Endothelial cell (in vitro differentiated cells): ENCODE measurements at regions not wholly inside any gene's neighbourhood (a gene's known extent, or its start where the extent isn't known, plus 50 kb on each side); places are given as distances from the start of the nearest gene placed in this dataset.

Experiments
- DNase-seq: peaks from one replicate; pipeline ENCODE4 v3.0.0; 2021; ENCODE audit warnings: low spot score
- H3K27ac Mint-ChIP-seq: one replicate; pipeline ENCODE4 v1.8.0; 2021; ENCODE audit warnings: mixed read lengths, inconsistent platforms; ENCODE audit not compliant: unreplicated experiment
- H3K27me3 Mint-ChIP-seq: one replicate; pipeline ENCODE4 v1.8.0; 2021; ENCODE audit warnings: mild to moderate bottlenecking, moderate library complexity, mixed read lengths, inconsistent platforms; ENCODE audit not compliant: unreplicated experiment
- H3K36me3 Mint-ChIP-seq: one replicate; pipeline ENCODE4 v1.8.0; 2021; ENCODE audit warnings: mild to moderate bottlenecking, low read depth, mixed read lengths, inconsistent platforms; ENCODE audit not compliant: unreplicated experiment
- H3K4me1 Mint-ChIP-seq: one replicate; pipeline ENCODE4 v1.8.0; 2021; ENCODE audit warnings: mild to moderate bottlenecking, mixed read lengths, inconsistent platforms; ENCODE audit not compliant: unreplicated experiment
- H3K4me3 Mint-ChIP-seq: one replicate; pipeline ENCODE4 v1.8.0; 2021; ENCODE audit warnings: mild to moderate bottlenecking, mixed read lengths, inconsistent platforms; ENCODE audit not compliant: unreplicated experiment
- H3K9me3 Mint-ChIP-seq: one replicate; pipeline ENCODE4 v1.8.0; 2021; ENCODE audit warnings: mixed read lengths, inconsistent platforms; ENCODE audit not compliant: unreplicated experiment
- CTCF ChIP-seq: fragments of 200-600 bp; sonication (generic); IDR thresholded peaks from one replicate; pipeline ENCODE4 v1.5.0; 2021; ENCODE audit warnings: antibody characterized with exemption; ENCODE audit not compliant: unreplicated experiment

- DNase-seq: no peak
- H3K27me3 Mint-ChIP-seq: no peaks in the 10 kb centered on the region
- H3K4me1 Mint-ChIP-seq: peaks cover 5% of the 10 kb centered on the region
- no peaks in the 10 kb centered on the region for H3K9me3 Mint-ChIP-seq
- H3K27ac Mint-ChIP-seq: no peak overlapping the region
- H3K4me3 Mint-ChIP-seq: no peak overlapping the region
- no peak for TF ChIP-seq CTCF
- no peaks in the 10 kb centered on the region for H3K36me3 Mint-ChIP-seq
Measured at GRCh38 chr20:50439539-50440453, 70.4 kb upstream of the PTPN1 start.

DNA sequence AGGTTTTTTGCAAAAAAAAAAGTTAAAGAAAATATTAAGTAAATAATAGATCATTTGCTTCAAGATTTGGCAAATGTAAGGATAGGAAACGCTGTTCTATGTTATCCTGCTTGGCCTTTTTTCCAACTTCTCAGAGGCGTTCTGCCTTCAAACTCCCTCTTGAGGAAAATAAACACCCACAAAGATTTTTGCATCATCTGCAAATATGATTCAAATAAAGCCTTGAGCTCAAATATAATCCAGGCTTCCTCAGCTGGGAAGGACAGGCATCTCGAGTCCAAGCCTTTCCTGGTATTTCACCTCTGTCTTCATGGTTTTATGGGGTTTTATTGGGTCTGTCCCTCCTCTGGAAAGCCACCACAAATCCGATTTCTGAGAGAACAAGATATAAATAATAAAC lies 67.7 kb upstream of the PTPN1 start:
- no peak overlapping the region for H3K4me3 Mint-ChIP-seq
- peaks cover 12% of the 10 kb centered on the region for H3K4me1 Mint-ChIP-seq
- no peaks in the 10 kb centered on the region for H3K36me3 Mint-ChIP-seq
- no peak for TF ChIP-seq CTCF
- no peaks in the 10 kb centered on the region for H3K9me3 Mint-ChIP-seq
- H3K27me3 Mint-ChIP-seq: no peaks in the 10 kb centered on the region
- no peak for DNase-seq
- no peak overlapping the region for H3K27ac Mint-ChIP-seq

DNA sequence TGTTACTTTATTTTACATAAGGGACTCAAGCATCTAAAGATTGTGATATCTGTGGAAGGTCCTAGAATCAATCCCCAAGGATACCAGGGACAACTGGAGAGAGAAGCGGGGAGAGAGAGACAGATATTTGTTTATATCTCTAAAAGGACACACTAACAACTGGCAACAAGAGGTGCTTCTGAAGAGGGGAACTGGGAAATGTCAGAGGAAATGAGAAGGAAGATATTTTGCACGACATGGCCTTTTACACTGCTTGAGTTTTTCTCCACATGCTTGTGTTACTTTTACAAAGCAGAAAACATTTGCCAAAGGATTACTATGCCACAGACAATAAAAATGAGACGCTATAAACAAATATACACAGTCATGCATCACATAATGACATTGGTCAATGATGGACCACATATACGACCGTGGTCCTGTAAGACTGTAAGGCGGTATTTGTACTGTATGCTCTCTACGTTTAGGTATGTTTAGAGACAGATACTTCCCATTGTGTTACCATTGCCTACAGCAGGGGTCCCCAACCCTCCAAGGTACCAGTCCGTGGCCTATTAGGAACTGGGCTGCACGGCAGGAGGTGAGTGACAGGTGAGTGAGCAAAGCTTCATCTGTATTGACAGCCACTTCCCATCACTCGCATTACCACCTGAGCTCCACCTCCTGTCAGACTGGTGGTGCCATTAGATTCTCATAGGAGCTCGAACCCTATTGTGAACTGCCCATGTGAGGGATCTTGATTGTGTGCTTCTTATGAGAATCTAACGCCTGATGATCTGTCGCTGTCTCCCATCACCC lies 64.6 kb upstream of the PTPN1 start:
- TF ChIP-seq CTCF: no peak
- no peaks in the 10 kb centered on the region for H3K27me3 Mint-ChIP-seq
- no peak for DNase-seq
- H3K27ac Mint-ChIP-seq: no peak overlapping the region
- no peaks in the 10 kb centered on the region for H3K9me3 Mint-ChIP-seq
- H3K4me3 Mint-ChIP-seq: no peak overlapping the region
- no peaks in the 10 kb centered on the region for H3K36me3 Mint-ChIP-seq
- peaks cover 12% of the 10 kb centered on the region for H3K4me1 Mint-ChIP-seq

GRCh38 chr20:50446351-50447101 lies 63.7 kb upstream of the PTPN1 start:
- H3K4me1 Mint-ChIP-seq: peaks cover 7% of the 10 kb centered on the region
- no peak overlapping the region for H3K4me3 Mint-ChIP-seq
- no peak for DNase-seq
- no peaks in the 10 kb centered on the region for H3K36me3 Mint-ChIP-seq
- H3K27ac Mint-ChIP-seq: no peak overlapping the region
- H3K9me3 Mint-ChIP-seq: no peaks in the 10 kb centered on the region
- TF ChIP-seq CTCF: no peak
- no peaks in the 10 kb centered on the region for H3K27me3 Mint-ChIP-seq
